HG02852 (cell line): ENCODE measurements at regions not wholly inside any gene's neighbourhood (a gene's known extent, or its start where the extent isn't known, plus 50 kb on each side); places are given as distances from the start of the nearest gene placed in this dataset.
A peak's percentile ranks its signal among the peaks of the same experiment; 100 is the strongest.
"Not testable (repeated sequence)": the region's sequence is repeated elsewhere in the genome, so short reads cannot be mapped to it uniquely, and the experiment has no call there.

ENCODE experiments used
- ATAC-seq: cut with Tn5 transposase; IDR thresholded peaks from one replicate; pipeline ENCODE4 v1.9.1; 2021; ENCODE audit warnings: mild to moderate bottlenecking, moderate library complexity; ENCODE audit not compliant: unreplicated experiment

- no peak for ATAC-seq
Measured at GRCh38 chr9:78663369-78663768, 366.4 kb downstream of the PSAT1 start.

- no peak for ATAC-seq
Measured at GRCh38 chr9:78664370-78664769, 367.4 kb downstream of the PSAT1 start.

DNA sequence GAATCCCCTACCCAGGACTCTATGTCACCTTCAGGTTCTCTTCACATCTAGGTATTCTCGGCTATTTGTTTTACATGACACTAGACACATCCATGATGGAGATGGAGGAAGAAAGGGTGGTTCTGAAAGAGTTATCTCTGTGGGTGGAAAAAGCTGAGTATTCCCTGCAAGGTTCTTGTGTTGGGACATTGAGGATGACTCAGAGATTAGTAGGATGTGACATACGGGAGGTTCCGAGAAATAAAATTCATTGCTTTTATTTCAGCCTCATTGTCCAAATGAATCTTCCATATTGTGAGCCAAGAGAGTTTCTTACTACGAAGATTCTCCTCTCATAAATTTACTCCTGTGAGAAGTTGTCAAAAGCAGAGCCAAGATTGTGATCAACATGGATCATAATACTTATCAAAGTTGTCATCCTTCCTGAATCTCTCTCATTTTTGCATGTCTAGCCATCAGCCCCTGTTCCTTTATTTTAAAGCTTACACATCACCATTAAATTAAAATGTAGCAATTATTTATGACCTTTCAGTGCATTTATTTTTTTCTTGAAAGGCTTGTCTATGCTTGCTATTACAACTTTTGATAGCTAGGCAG, 370.0 kb downstream of the PSAT1 start:
- no peak for ATAC-seq

DNA sequence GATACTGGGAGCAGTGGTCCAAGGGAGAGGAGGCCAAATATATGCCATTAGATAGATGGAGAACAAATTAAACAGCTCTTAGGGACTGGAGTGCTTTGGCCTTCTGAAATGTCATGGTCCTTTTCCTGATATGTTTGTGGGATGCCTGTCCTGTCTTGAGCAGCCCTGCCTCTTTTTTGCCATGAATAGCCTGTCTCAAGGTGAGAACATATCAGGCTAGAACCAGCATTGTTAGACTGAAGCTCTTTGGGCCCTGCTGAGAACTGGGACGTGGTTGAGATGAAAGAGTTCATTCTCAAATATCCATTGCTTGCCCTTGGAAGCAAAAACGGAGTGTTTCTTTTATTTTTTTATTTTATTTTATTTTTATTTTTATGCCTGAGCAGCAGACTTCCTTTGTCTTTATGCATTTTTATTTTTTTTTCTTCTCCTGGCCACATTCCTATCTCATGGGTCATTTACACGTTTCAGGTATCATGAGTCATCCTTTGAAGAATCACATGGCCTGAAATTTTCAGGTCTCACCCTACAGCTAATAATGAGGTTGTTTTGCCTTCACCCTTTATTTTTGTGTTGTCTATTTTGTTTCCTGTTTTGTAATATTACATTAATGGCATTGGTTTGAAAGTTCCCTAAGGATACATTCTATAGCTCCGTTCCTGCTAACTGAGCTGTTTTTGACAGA, 371.4 kb downstream of the PSAT1 start:
- no peak for ATAC-seq

GRCh38 chr9:78669591-78669990, 372.7 kb downstream of the PSAT1 start:
- no peak for ATAC-seq

GRCh38 chr9:78671785-78672184, 374.9 kb downstream of the PSAT1 start:
- ATAC-seq, result no peak

DNA sequence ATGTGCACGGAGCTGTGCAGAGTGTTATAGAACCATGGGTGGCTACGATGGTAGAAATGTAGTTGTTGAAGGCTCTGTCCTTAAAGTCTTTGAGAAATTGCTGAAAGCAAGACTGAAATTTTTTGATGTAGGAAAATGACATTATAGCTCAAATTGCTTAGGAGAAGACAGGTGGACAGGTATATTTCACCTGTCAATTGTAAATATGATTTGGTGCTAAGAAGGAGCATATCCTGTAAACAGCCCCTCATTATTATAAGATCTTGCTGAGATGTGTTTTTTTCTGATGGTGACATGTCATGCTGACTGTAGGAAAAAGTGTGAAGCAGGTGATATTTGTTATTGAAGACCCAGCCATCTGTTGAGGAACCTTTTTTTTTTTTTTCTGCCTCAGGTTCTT, 377.9 kb downstream of the PSAT1 start:
- ATAC-seq, result no peak

DNA sequence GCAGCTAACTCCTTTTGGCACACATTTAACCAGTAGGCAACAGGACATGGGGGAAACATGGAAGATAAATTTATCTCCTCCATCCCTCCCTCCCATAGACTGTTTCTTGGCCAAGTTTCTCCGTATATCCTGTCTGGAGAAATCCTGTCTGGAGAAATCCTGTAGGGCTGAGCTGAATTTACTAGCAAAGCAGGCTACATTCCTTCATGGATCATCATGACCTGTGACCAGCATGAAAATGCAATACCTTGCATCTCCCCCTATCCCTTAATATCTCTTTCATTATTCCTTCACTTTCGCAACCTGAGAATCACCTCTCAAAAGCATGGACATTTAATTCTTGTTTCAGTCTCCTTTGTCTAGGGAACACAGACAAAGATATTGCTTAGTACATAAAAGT, 379.1 kb downstream of the PSAT1 start:
- no peak for ATAC-seq

DNA sequence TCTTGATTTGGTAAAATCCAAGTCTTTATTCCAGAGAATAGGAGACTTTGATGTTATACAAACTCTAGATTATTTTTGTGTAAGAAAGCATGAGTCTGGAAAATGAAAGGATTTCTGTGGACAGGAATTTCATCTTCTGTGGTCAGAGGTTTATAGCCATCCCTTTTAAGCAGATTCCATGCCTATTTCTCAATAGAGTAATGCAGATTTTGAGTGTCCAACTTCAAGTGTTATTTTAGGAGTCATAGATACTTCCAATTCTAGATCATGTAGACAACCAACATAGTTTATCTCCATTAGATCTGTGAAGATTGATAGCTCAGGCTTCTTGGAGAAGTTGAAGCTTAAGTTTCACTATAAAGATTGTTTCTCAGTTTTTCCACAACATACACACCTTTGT, 379.7 kb downstream of the PSAT1 start:
- ATAC-seq, result no peak

DNA sequence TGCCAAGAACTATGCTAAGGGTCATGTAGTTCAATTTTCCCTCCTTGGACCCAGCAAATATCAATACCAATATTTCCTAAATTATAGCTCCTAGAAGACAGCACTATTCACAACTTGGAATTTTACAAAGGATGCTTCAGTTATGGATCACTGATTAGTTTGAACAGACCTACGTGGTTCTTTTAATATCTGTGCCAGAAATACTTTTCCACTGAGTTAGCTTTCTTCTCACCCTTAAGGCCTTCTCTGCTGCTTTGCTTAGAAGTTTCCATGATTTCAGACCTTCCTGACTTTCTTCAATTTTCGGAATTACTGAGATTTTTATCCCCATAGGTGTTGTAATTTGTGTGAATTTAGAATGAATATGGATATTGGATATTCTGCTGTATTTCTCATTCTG, 380.4 kb downstream of the PSAT1 start:
- no peak for ATAC-seq

- no peak for ATAC-seq
Measured at GRCh38 chr9:78678877-78679276, 382.0 kb downstream of the PSAT1 start.

DNA sequence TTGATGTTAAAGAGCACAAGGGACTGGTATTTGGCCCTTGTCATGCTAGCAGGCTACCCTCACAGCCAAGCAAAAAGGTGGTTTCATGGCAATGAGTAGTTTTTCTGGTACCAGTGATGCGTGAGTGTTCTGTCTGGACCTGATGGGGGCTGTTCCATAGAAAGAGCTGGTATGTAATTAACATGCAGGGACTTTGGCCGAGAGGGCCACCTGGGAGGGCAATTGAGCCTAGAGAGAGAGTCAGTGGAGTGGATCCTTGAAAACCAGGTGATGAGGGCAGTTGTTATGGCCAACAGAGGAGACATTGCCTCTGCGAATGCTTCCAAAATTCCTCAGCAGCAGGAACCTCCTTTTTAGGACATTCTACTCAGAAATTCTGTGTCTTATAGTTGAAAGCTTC, 383.3 kb downstream of the PSAT1 start:
- ATAC-seq, result no peak

DNA sequence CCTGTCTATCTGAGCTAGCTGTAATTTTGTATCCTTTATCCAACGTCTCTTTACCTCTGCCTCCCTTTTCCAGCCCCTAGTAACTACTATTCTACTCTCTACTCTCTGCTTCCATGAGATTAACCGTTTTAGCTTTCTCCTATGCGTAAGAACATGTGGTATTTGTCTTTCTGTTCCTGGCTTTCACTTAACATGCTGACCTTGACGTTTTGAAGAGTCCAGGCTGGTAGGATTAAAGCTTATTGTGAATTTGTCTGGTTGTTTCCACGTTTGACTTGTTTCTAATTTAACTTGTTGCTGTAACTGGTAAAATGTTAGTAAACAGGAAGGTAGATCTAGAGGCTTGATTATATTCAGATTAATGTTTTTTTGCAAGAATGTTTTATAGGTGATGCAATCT, 385.3 kb downstream of the PSAT1 start:
- ATAC-seq, result no peak

GRCh38 chr9:78685471-78685870, 388.5 kb downstream of the PSAT1 start:
- ATAC-seq, result no peak

GRCh38 chr9:78688796-78689195, 391.9 kb downstream of the PSAT1 start:
- ATAC-seq, result no peak

GRCh38 chr9:78691542-78691941, 394.6 kb downstream of the PSAT1 start:
- no peak for ATAC-seq

DNA sequence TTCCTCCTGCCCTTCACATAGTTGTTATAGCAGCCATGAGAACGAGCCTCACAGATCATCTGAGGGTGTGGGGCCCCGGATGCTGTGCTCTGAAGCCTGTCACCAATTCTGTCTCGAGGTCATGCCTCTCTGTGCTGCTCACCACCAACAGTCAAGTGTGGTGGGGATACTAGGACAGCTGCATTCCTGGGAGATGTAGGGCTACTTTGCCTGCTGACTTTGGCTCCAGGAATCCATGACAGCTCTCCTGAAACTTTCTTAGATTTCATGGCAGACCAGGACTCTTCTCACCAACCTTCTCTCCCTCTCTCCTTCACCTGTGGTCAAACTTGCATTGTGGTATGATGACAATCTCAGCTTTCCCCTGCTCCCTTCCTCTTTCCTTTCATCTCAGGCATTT, 395.9 kb downstream of the PSAT1 start:
- no peak for ATAC-seq

DNA sequence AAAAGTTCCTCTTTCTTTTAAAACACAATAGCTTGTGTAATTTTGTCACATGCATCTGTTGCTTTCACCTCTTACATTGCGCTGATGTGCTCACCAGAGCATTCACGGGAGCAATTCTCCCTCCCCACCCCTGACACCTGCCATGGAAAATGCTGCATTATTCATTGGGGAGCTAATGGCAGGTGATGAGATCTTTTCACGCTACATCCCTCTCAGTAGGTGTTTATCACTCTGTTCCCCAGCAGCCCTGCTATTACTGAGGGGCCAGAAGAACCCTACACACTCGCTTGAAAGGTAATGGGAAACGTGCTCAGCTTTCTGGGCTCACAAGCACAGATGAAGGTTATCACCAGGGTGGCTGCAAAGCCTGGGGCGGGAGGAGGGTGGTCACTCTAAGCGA, 398.0 kb downstream of the PSAT1 start:
- no peak for ATAC-seq

DNA sequence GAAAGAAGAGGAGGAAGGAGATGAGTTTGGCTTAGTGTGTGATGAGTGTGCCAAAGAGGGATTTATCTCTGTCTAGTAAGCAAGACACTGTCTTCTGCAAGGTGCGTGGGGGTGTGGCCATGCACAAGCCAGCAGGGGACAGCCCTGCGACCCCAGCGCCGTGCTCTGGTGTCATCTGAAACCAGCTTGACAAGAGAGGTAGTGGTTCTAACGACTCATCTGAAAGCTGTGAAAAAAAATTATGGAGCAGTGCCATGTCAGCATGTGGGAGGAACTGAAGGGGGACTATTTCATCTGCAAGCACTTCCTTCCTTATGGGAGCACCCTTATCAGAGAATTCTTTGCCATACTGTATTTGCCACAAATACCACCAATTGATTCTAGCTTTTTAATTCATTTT, 398.6 kb downstream of the PSAT1 start:
- ATAC-seq, result peak; percentile 69

- ATAC-seq, result no peak
Measured at GRCh38 chr9:78697618-78698017, 400.7 kb downstream of the PSAT1 start.

- ATAC-seq, result no peak
Measured at GRCh38 chr9:78698371-78698770, 401.4 kb downstream of the PSAT1 start.

DNA sequence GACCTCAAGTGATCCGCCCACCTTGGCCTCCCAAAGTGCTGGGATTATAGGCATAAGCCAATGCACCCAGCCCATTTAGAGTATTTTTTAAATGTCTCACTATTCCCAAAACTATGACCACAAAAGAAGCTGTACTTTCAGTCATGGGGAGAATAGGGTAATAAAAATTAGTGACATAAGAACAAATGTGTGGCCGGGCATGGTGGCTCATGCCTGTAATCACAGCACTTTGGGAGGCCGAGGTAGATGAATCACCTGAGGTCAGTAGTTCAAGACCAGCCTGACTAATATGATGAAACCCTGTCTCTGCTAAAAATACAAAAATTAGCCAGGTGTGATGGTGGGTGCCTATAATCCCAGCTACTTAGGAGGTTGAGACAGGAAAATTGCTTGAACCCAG, 402.3 kb downstream of the PSAT1 start:
- ATAC-seq, result not testable (repeated sequence)

DNA sequence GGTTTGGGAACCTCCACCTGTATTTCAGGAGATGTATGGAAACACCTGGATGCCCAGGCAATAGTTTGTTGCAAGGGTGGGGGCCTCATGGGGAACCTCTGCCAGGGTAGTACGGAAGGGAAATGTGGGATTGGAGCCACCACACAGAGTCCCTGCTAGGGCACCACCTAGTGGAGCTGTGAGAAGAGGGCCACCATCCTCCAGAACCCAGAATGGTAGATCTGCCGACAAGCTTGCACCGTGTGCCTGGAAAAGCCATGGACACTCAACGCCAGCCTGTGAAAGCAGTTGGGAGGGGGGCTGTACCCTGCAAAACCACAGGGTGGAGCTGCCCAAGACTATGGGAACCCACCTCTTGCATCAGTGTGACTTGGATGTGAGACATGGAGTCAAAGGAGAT, 407.2 kb downstream of the PSAT1 start:
- ATAC-seq, result not testable (repeated sequence)
